Mononuclear cell (primary cell): ENCODE measurements at regions not wholly inside any gene's neighbourhood (a gene's known extent, or its start where the extent isn't known, plus 50 kb on each side); places are given as distances from the start of the nearest gene placed in this dataset.

Experiments used
- H3K27me3 ChIP-seq: 2 replicates; pipeline ENCODE4 v1.6.0; 2011; ENCODE audit warnings: low read length, control low read depth; ENCODE audit not compliant: insufficient read depth
- H3K4me1 ChIP-seq: 2 replicates; pipeline ENCODE4 v1.5.1; 2011; ENCODE audit warnings: mild to moderate bottlenecking, low read length, control low read depth; ENCODE audit not compliant: insufficient read depth
- H3K4me3 ChIP-seq: 2 replicates; pipeline ENCODE4 v1.5.1; 2011; ENCODE audit warnings: mild to moderate bottlenecking, low read length, moderate library complexity
- H3K9me3 ChIP-seq: 2 replicates; pipeline ENCODE4 v1.5.1; 2011; ENCODE audit warnings: low read depth, mild to moderate bottlenecking, control low read depth, low read length

- H3K27me3 ChIP-seq = no peaks in the 10 kb centered on the region
- H3K9me3 ChIP-seq = no peaks in the 10 kb centered on the region
- H3K4me1 ChIP-seq = no peaks in the 10 kb centered on the region
- no peak overlapping the region for H3K4me3 ChIP-seq
Observed at GRCh38 chr2:216922175-216922780, 62.4 kb upstream of the TNP1 start.

DNA sequence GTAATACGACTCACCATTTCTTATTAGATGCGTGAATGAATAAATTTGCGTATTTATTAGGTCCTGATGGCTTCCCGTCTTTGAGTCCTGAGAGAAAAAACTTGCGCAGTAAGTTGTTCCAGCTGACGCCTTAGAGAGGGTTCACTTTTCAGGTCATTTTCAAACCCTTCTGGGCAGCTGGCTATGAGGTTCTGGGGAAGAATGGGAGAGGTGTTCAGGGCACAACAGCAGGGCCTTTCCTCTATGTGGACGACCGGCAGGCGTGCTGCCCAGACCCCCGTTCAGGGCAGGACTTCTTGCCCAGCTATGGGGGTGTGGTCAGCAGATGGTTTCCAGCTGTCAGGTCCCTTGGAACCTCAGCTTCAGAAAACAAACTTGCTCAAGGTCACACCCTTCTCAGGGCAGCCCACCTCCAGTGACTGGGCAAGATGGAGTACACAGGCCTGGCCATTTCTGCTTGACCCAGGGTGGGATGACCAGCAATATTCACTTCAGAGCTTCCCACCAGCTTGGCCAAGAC lies 61.1 kb upstream of the TNP1 start:
- no peaks in the 10 kb centered on the region for H3K4me1 ChIP-seq
- no peak overlapping the region for H3K4me3 ChIP-seq
- no peaks in the 10 kb centered on the region for H3K9me3 ChIP-seq
- H3K27me3 ChIP-seq = no peaks in the 10 kb centered on the region

GRCh38 chr2:216920143-216920876 lies 60.4 kb upstream of the TNP1 start:
- Histone ChIP-seq H3K4me1 (no peaks in the 10 kb centered on the region), H3K27me3 (no peaks in the 10 kb centered on the region), H3K4me3 (no peak overlapping the region), H3K9me3 (no peaks in the 10 kb centered on the region)

DNA sequence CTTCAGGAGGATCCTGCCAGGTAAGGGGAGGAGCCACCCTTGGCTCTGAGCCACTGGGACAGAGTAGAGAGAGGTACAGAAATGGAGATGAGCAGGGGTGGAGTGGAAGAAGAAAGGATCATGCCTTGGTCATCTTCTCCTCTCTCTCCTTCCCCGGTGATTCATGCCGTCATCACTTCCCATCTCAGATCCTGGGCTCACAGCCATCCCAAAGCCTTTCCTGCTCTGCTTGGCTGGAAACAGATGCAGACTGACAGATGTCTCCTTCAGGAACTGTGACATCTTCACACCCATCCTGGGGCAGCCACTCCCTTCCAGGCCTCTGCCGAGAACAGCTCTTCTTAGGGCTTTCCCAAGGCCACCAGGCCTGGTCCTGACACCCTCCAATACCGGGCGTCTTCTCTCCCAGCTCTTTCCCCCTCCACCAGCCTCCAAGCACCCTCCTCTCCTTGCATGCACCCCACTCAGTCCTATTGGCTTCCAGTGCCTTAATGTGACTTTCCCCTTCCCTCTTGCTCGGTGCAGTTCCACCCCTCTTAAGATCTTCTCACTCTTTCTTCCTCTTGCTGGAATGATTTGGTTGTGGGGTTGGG lies 58.3 kb upstream of the TNP1 start:
- Histone ChIP-seq H3K4me3 (no peak overlapping the region), H3K4me1 (no peaks in the 10 kb centered on the region), H3K9me3 (no peaks in the 10 kb centered on the region), H3K27me3 (no peaks in the 10 kb centered on the region)

DNA sequence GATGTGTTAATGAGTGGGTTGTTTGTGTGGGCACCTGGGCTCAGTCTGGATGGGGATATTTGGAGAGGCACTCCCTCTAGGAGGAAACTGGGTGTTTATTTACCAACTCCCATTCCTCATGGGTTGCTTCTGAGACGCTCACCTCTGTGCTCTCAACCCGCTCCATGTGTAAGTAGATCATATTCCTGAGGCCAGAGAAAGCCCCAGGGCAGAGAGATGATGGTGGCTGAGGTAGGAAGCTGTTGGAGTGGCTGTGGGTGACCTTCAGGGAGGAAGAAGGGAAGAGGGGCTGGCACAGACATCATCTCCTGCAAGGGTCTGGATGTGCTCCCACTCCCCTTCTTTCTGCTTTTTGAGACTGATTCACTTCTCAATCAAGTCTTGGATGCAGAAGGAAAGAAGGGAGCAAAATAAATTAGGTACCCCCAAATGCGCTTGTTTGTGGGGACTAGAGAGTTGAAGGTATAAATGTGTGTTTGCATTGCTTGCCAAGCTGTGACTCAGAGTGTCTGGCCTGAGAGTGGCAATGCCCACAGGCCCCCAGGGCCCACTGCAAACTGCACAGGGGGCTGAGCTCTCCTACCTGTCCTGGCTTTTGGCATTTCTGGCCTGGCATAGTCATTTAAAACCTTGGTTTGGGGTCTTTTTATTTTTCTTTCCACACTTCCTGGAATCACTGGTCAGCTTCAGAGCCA lies 57.2 kb upstream of the TNP1 start:
- Histone ChIP-seq H3K27me3 (no peaks in the 10 kb centered on the region), H3K9me3 (no peaks in the 10 kb centered on the region), H3K4me3 (no peak overlapping the region), H3K4me1 (no peaks in the 10 kb centered on the region)

DNA sequence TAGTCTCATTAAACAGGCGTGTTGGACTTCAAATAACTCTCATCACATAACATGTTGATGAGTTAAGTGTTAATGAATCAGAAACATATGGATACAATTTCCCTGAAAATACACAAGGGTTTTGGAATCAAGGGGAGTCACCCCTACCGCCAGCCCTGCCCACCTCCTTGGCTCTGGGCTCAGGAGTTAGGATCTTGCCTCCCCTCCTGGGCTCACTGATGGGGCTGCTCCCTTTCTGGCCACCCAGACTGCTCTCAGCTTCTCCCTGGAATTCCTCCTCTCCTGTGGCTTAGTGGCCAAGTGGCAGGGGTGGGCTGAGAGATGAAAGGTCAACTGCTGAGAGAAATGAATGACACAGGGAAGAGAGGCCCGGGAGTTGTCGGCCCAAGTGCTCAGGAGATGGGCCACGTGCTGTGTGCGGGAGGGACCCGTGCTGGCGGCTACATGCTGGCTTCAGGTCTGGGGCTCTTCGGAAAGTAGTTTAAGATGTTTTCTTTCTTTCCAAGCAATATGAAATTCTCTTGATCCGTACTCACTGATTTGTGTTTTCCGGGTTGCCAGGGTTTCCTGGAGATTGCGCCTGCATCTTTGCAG lies 55.8 kb upstream of the TNP1 start:
- no peaks in the 10 kb centered on the region for H3K9me3 ChIP-seq
- no peaks in the 10 kb centered on the region for H3K27me3 ChIP-seq
- no peak overlapping the region for H3K4me3 ChIP-seq
- H3K4me1 ChIP-seq = no peaks in the 10 kb centered on the region

GRCh38 chr2:216914491-216914890 lies 54.6 kb upstream of the TNP1 start:
- Histone ChIP-seq H3K4me3 (no peak overlapping the region), H3K9me3 (no peaks in the 10 kb centered on the region), H3K27me3 (no peaks in the 10 kb centered on the region), H3K4me1 (no peaks in the 10 kb centered on the region)

- no peaks in the 10 kb centered on the region for H3K9me3 ChIP-seq
- no peaks in the 10 kb centered on the region for H3K27me3 ChIP-seq
- H3K4me3 ChIP-seq = no peak overlapping the region
- H3K4me1 ChIP-seq = no peaks in the 10 kb centered on the region
Observed at GRCh38 chr2:216911886-216912285, 52.0 kb upstream of the TNP1 start.

DNA sequence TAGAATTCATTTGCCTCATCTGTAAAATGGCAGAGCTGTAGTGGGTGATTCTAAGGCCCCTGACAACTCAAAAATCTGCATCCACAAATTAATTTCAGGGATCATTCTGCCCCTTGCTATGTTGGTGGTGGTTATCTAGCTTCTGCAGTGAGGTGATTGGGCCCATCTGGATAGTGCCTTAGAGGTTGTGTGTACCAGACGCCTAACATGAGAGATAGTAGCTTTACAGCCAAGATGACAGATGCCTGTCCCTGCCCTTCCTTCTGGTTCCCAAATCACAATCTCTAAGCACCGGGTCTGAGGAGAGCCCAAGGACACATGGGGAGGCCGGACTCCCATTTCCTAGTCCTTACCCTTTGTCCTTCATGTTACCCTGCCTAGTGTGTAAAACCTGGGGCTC lies 51.1 kb upstream of the TNP1 start:
- Histone ChIP-seq H3K27me3 (no peaks in the 10 kb centered on the region), H3K4me1 (no peaks in the 10 kb centered on the region), H3K4me3 (no peak overlapping the region), H3K9me3 (no peaks in the 10 kb centered on the region)

DNA sequence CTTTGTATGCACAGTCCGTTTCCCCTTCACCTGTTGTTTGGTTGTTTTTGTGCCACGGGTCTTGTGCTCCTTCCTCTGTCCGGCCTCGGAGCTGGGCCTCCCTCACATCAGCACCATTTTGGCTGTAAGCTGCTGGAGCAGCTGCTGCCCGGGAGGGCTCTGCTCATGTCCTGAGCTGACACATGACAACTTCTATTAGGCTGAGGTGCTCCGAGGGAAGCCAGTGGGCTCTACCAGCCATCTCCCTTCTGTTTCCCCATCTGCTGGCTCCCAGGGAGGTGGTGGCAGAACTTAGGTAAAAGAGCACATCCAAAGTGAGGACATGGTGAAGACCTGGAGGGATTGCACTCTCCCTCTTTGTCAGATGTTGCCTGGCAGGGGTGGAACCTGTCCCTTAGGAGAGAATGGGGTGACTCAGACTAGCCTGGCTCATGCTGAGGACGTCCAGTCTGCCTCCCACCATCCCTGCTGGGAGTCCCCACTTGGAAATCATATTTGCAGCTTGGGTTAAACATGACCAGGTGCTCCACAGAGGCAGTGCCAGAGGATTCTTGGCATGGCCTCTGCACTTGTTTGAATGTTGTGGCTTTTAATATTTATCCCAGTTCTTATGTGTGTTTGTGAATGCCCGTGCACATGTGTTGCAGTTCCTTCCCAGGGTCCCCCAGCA lies 49.8 kb upstream of the TNP1 start:
- Histone ChIP-seq H3K9me3 (no peaks in the 10 kb centered on the region), H3K27me3 (no peaks in the 10 kb centered on the region), H3K4me3 (no peak overlapping the region), H3K4me1 (no peaks in the 10 kb centered on the region)
